ENCODE measurements at regions not wholly inside any gene's neighbourhood (a gene's known extent, or its start where the extent isn't known, plus 50 kb on each side); places are given as distances from the start of the nearest gene placed in this dataset.

DNA sequence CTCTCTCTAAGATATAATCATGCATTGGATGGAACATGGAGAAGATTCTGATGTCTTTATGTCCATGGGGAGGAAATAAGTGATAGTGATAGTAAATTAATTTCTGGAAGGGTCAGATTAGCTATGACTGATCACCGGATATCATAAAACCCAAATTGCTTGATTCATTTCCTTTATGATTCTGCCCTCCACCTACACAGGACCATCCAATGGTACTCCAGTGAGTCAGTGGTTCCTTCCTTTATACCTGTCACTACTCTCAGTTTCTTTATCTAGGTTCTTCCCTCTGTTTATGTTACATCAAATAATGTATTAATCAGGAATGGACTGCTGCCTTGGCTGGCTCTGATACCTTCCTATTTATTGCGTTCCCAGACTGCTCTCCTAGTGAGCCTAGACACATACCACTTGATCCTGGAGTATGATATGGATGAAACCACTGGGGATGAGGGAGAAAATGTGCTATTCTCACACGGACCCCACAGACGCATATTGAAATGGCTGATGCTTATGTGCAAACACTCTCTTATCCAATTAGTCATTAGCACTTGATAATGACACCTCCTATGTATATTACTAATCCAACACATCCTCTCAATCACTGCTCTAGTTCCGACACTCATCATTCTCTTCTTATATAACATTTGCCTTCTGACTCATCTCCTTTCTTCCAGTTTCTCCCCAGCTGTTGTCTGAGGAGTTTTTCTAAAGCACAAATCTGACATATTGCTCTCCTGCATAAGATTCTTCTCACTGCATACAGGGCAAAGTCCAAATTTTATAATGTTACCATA, 315.6 kb downstream of the INSIG2 start:
- H3K9me3 ChIP-seq (ENCODE audit: low read depth), result no peaks in the 10 kb centered on the region
- H3K4me1 ChIP-seq (ENCODE audit: low read depth), result no peaks in the 10 kb centered on the region
- no peak for TF ChIP-seq CTCF (IDR thresholded peaks at IDR 0.05; ENCODE audit: low read depth, low read length)
- no peak overlapping the region for H3K27ac ChIP-seq
- H3K36me3 ChIP-seq, result no peaks in the 10 kb centered on the region
- H3K4me3 ChIP-seq, result no peak overlapping the region
- no peak for DNase-seq (ENCODE audit: low read depth in 1 of 2, low spot score in 1 of 2)
- H3K27me3 ChIP-seq, result no peaks in the 10 kb centered on the region

DNA sequence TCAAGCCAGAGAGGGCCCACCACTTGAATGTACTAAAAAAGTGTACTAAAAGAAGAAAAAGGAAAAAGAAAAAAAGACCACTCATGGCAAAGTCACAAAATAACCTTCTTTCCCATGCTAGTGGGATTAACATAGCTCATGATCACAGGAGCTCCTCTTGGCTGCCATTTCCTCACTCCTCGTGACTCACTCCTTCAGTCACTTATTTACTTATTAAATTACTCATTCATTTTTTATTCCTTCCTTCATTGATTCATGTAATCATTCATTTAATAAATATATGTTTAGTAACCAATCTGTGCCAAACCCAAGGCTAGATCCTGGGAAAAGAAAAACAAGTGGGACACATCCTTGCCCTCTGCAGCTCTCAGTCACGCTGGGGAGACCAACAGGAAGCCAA, 300.5 kb downstream of the INSIG2 start:
- no peaks in the 10 kb centered on the region for H3K36me3 ChIP-seq
- DNase-seq (ENCODE audit: low read depth in 1 of 2, low spot score in 1 of 2), result no peak

DNA sequence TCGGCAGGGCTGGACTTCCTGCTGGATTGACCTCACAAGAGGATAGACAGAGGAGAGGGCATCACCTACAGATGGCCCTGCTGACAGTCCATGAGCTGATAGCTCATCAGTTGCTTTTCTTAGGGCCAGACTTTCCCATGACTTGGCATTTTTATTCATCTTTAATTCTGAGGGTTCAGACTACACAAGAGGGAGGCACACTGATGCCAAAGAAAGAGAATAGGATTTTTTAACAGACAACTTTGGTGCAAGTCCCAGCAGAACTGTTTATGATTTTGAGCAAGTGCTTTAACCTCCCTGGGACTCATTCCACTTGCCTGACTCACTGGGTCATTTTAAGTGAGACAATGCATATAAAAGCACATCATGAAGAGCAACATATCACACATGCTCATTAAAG, 299.2 kb downstream of the INSIG2 start:
- no peaks in the 10 kb centered on the region for H3K4me1 ChIP-seq (ENCODE audit: low read depth)
- no peak for TF ChIP-seq CTCF (IDR thresholded peaks at IDR 0.05; ENCODE audit: low read depth, low read length)
- H3K27ac ChIP-seq, result no peak overlapping the region
- H3K9me3 ChIP-seq (ENCODE audit: low read depth), result no peaks in the 10 kb centered on the region
- no peaks in the 10 kb centered on the region for H3K27me3 ChIP-seq
- no peaks in the 10 kb centered on the region for H3K36me3 ChIP-seq
- H3K4me3 ChIP-seq, result no peak overlapping the region
- DNase-seq (ENCODE audit: low read depth in 1 of 2, low spot score in 1 of 2), result peak in 1 of 2 donors; percentile 3

More for the DNA sequence above, 300.5 kb downstream of the INSIG2 start:
- Histone ChIP-seq H3K9me3 (ENCODE audit: low read depth) (no peaks in the 10 kb centered on the region), H3K4me1 (ENCODE audit: low read depth) (no peaks in the 10 kb centered on the region), H3K4me3 (no peak overlapping the region), H3K27me3 (no peaks in the 10 kb centered on the region), H3K27ac (no peak overlapping the region)
- no peak for TF ChIP-seq CTCF (IDR thresholded peaks at IDR 0.05; ENCODE audit: low read depth, low read length)

GRCh38 chr2:118386641-118387302, 298.5 kb downstream of the INSIG2 start:
- no peak overlapping the region for H3K27ac ChIP-seq
- no peak for DNase-seq (ENCODE audit: low read depth in 1 of 2, low spot score in 1 of 2)
- no peaks in the 10 kb centered on the region for H3K9me3 ChIP-seq (ENCODE audit: low read depth)
- H3K36me3 ChIP-seq, result no peaks in the 10 kb centered on the region
- no peak overlapping the region for H3K4me3 ChIP-seq
- no peaks in the 10 kb centered on the region for H3K4me1 ChIP-seq (ENCODE audit: low read depth)
- no peak for TF ChIP-seq CTCF (IDR thresholded peaks at IDR 0.05; ENCODE audit: low read depth, low read length)
- H3K27me3 ChIP-seq, result no peaks in the 10 kb centered on the region

DNA sequence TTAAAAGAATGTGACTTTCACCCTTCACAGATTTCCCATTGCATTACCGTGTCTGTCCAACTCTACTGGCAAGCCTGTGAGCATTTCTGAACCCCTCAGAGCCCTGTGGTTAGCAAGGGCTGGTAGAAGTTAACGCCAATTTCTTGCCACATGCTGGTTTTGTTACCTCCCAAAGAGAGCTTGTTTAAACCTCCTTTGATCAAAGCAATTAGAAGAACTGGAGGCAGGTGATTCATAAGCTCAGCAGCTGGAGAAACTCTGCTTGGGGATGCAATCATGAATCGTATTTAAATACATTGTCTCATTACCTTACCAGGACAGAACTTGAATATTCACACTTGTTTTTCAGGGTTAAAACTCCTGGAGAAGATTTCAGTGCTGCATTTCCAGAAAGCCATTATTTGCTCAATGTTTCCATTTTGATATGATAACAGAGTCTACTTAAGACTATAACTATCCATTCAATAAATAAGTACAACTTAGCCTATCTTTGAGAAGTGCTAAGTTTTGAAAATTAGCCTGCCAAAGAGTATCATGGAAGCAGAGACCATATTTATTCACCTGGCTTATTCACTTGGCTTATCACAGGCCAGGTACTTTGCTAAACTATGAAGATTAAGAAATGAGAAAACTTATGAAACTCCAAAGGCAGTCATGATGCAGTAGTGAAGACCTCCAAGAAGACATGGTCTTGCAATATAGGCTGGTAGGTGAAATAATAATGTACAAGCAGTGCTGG, 292.8 kb downstream of the INSIG2 start:
- Histone ChIP-seq H3K27ac (no peak overlapping the region), H3K27me3 (no peaks in the 10 kb centered on the region), H3K9me3 (ENCODE audit: low read depth) (no peaks in the 10 kb centered on the region), H3K4me3 (no peak overlapping the region), H3K36me3 (no peaks in the 10 kb centered on the region), H3K4me1 (ENCODE audit: low read depth) (no peaks in the 10 kb centered on the region)
- no peak for TF ChIP-seq CTCF (IDR thresholded peaks at IDR 0.05; ENCODE audit: low read depth, low read length)
- DNase-seq (ENCODE audit: low read depth in 1 of 2, low spot score in 1 of 2), result no peak
